NCI-H82 (cell line): ENCODE measurements at regions not wholly inside any gene's neighbourhood (a gene's known extent, or its start where the extent isn't known, plus 50 kb on each side); places are given as distances from the start of the nearest gene placed in this dataset.
A peak's percentile ranks its signal among the peaks of the same experiment; 100 is the strongest.

ENCODE experiments used
- DNase-seq: peaks from one replicate; lab custom pipeline; 2025; lab: John Stamatoyannopoulos, UW

DNA sequence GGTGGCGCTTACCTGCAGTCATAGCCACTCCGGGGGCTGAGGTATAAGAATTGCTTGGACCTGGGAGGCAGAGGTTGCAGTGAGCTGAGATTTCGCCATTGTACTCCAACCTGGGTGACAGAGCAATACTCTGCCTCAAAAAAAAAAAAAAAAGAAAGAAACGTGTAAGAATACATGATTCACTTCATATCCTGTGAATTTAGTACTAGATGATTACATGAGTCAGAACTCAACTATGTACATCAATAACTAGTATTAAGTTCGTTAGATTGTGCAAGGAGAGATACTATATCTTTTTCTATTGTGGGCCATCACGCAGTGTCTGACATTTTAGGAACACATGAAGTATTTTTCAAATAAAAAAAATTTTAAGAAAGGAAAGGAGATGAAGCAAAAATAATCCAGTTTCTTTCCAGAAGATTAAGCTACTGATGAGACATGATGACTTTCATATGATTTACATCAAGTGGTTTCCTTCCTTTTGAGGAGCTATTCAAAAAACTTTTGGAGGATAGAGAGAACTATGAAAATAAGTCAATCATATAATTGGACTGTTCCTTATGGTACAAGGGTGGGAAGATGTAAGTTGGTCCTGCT, 64.7 kb upstream of the EXOC1L start:
- no peak for DNase-seq

DNA sequence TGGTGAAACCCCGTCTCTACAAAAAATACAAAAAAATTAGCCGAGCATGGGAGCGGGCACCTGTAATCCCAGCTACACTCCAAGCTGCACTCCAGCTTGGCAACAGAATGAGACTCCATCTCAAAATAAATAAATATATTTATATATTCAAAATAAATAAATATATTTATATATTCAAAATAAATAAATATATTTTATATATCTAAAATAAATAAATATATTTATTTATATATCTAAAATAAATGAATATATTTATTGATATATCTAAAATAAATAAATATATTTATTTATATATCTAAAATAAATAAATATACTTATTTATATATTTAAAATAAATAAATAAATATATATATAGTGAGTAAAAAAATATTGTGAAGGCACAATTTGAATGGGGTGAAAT, 63.4 kb upstream of the EXOC1L start:
- DNase-seq, result no peak

DNA sequence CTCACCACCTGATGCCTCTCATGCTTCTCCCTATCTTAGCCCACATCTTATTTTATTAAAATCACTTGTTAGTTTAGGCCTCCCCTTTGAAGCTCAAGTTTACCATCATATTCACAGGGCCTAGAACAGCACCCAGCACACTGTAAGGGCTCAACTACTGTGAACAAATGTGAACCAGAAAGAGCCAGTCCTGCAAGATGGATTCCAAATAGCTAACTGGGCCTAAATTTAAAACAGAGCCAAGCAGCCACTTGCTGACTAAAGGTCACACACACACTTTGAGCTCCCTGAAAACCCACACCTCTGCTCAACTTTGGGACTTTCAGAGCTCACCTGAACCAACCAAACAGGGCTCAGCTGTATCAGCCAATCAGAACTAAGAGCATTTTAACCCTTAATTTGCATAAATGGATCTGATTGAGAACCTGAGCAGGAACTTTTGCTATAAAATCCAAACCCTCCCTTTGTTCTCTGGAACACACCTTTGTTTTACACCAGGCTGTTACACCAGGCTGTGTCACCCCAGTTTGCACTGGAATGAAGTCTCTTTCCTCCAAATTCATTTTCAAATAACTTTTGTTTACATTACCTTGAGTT, 62.1 kb upstream of the EXOC1L start:
- no peak for DNase-seq

DNA sequence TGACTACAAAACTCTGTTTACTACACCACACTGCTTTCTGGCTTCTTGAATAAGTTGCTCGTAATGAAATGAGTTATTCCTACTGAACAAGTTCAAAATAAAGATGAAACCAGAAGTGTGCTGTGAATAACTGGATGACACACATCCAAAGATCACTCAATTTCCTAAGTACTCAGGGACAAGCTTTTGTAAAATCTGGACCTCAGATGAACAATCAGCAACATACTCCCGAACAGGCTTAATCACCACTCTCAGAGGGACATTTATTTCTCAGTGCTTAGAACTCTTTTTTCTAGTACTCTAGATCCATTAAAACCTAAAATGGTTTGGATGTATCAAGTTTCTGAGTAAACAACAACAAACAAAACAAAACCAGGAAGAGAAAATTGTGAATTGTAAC, 61.5 kb upstream of the EXOC1L start:
- DNase-seq, result no peak

DNA sequence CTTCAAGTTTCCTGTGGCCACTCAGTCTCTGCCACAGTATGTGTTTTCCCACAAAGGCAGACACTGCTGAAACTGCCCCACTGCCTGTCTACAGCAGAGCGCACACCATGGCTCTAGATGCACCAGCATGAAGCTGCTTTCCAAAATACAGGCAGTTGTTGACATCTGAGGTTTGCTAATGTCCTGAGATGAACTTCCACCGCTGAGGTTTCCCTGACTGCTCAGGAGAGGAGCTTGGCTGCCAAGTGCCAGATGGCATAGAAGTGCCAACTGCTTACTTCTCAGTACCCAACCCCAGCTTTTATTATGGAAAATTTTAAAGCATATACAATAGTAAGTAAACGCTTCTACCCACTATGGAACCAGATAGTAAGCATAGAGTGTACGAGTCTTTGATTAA, 61.0 kb upstream of the EXOC1L start:
- peak; percentile 35 for DNase-seq

DNA sequence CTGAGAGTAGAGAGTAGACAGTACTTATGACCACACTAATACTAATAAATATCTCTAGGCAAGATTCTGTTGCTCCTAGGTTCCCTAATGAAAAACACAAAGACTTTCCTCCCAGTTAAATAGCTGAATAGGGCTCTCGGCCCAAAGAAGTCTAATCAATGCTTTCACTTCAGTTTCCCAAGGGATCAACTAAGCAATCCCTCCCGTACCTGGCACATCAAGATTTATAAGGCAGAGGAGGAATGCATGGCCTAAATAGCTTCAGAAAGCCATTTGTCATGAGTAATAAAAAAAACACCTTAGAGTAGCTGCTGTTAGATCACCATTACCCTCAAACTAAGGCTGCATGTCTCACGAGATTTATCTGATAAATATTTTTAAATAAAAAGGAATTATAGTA, 56.8 kb upstream of the EXOC1L start:
- DNase-seq, result peak; percentile 19

DNA sequence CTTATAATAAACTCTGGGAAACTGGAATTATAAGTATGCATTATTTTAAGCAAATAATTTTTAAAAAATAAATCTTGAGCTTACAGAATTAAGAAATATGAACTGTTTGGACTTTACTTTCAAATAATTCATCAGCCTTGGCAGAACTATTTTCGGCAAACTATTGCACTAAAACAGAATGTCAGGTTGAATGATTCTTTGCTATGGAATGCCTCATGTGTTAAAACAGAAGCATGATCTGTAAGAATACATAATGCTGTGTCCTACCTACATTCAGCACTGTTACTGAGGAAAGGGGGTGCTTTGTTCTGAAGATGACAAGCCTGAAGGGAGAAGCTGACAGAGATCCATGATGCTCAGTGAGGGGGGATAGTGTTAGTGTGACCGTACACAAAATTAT, 55.6 kb upstream of the EXOC1L start:
- no peak for DNase-seq

DNA sequence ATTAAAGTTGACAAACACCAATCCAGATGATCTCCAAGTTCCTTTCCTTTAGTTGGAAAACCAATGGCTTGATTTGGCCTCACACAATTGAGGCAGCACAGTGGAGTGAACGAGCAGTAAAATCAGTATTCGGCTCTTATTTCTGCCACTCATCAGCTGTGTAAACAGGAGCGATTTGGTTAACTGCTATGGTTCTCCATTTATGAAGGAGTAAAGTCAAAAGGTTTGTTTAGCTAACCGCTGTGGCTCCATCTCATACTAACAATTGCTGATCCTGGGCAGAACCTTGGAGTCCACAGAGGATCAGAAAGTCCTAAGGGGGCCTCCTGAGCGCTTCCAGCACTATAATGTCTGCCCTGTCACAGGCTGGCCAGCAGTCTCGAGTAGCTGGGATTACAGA, 54.5 kb upstream of the EXOC1L start:
- no peak for DNase-seq

DNA sequence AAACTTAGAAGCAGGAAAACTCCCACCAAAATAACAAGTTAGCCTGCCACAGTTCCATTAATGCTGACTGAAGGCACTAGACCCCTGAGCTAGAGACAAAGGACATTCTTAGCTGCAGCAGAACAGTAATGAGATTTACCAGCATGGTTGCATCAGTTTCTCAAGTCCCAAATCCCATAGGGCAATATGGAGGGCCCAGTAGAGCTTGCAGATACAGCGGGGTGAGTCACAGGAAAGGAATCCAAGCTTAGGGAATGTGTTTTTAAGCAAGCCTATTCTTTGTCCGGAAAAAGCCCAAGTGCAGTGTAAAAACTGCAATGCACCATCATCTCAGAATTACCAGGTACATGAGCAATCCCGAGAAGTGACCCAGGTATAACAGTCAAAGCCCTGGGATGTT, 51.3 kb upstream of the EXOC1L start:
- DNase-seq, result peak; percentile 74
